Progenitor cell of endocrine pancreas (in vitro differentiated cells): ENCODE measurements at regions not wholly inside any gene's neighbourhood (a gene's known extent, or its start where the extent isn't known, plus 50 kb on each side); places are given as distances from the start of the nearest gene placed in this dataset.

Experiments
- DNase-seq: peaks from one replicate; pipeline ENCODE4 v3.0.0; 2021; ENCODE audit warnings: low spot score; ENCODE audit not compliant: unreplicated experiment
- H3K27ac Mint-ChIP-seq: 2 replicates; pipeline ENCODE4 v1.8.0; 2021; ENCODE audit warnings: mild to moderate bottlenecking, moderate library complexity, mixed read lengths
- H3K27me3 Mint-ChIP-seq: 2 replicates; pipeline ENCODE4 v1.8.0; 2021; ENCODE audit warnings: mixed read lengths
- H3K36me3 Mint-ChIP-seq: 2 replicates; pipeline ENCODE4 v1.8.0; 2022; ENCODE audit warnings: mixed read lengths; ENCODE audit not compliant: insufficient read depth
- H3K4me1 Mint-ChIP-seq: 2 replicates; pipeline ENCODE4 v1.8.0; 2021; ENCODE audit warnings: low read depth, mixed read lengths
- H3K4me3 Mint-ChIP-seq: 2 replicates; pipeline ENCODE4 v1.8.0; 2021; ENCODE audit warnings: low read depth, mild to moderate bottlenecking, moderate library complexity, mixed read lengths
- H3K9me3 Mint-ChIP-seq: 2 replicates; pipeline ENCODE4 v1.8.0; 2021; ENCODE audit warnings: low read depth, mixed read lengths
- TF ChIP-seq, protein P1 (sequence below): fragments of 200-600 bp; sonication (generic); IDR thresholded peaks from one replicate; pipeline ENCODE4 v1.5.0; 2021; ENCODE audit warnings: antibody characterized with exemption, mild to moderate bottlenecking; ENCODE audit not compliant: unreplicated experiment

DNA sequence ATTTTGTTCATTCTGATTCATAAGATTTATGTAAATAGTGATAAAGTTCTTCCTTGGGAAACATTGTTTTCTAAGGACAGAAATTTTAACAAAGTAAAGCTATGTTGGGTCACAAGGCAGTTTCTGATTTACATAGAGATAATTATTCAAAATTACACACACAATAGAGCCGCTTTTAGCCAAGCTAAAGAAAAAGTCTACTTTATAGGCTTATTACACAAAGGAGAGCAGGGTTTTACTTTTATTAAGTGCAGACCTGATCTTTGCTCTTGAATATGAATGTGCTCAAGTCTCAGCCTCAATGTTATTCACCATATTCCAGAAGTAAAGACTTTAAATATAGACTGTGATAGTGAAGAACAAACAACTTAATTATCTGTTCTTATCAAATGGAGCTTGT is 787.8 kb upstream of the LINC00305 start:
- Mint-ChIP-seq H3K27ac (no peak overlapping the region), H3K36me3 (no peaks in the 10 kb centered on the region), H3K4me1 (peaks cover 3% of the 10 kb centered on the region), H3K9me3 (no peaks in the 10 kb centered on the region), H3K27me3 (no peaks in the 10 kb centered on the region), H3K4me3 (no peak overlapping the region)
- no peak for DNase-seq
- TF ChIP-seq, protein P1, sequence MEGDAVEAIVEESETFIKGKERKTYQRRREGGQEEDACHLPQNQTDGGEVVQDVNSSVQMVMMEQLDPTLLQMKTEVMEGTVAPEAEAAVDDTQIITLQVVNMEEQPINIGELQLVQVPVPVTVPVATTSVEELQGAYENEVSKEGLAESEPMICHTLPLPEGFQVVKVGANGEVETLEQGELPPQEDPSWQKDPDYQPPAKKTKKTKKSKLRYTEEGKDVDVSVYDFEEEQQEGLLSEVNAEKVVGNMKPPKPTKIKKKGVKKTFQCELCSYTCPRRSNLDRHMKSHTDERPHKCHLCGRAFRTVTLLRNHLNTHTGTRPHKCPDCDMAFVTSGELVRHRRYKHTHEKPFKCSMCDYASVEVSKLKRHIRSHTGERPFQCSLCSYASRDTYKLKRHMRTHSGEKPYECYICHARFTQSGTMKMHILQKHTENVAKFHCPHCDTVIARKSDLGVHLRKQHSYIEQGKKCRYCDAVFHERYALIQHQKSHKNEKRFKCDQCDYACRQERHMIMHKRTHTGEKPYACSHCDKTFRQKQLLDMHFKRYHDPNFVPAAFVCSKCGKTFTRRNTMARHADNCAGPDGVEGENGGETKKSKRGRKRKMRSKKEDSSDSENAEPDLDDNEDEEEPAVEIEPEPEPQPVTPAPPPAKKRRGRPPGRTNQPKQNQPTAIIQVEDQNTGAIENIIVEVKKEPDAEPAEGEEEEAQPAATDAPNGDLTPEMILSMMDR: no peak

DNA sequence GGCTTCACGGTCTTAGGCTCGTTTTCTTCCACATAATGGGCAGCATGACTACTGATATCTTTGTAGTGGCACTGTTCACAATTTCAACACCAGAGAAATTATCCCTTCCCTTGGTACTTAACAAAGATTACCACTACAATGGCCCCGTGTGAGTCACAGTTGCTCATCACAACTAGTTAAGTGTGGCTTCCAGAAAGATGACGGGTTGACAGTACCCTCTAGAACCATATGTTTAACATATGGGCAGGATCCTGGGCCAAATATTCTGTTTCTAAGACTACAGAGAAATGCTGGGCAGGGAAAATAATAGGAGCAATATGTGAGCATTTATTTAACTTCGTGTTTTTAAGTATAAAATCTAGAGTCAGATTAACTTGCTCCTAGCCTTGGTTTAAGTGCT is 780.1 kb upstream of the LINC00305 start:
- Mint-ChIP-seq H3K27ac (no peak overlapping the region), H3K4me3 (no peak overlapping the region), H3K27me3 (no peaks in the 10 kb centered on the region), H3K4me1 (no peaks in the 10 kb centered on the region), H3K36me3 (no peaks in the 10 kb centered on the region), H3K9me3 (no peaks in the 10 kb centered on the region)
- TF ChIP-seq, protein P1: no peak
- no peak for DNase-seq

DNA sequence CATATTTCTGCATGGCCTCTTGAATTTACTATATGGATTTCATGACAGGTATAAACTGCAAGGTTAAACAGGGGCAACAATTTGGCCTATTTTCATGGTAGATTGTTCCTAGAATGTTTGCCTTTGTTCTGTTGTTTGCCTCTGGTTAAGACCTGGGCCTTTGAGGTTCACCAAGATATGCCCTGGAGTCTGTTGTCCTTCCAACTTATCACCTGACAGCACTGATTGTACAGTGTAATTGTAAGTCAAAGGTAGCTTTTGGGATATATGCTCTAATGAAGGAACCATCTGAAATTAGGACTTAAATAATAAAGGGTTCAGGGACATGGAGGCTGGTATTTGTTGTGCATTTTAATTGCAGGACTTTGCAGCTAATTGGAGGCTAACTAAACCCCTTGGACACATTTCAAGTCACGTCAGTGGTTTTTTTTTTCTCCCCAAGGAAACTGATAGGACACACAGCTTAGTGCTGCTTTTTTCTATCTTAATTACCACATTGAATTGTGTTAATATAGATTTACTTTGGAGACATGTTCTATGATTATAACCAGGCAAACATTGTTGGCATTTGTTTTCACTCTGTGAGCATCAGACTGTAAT is 771.2 kb upstream of the LINC00305 start:
- H3K9me3 Mint-ChIP-seq: peaks cover 4% of the 10 kb centered on the region
- H3K4me3 Mint-ChIP-seq: no peak overlapping the region
- no peak for DNase-seq
- H3K36me3 Mint-ChIP-seq: no peaks in the 10 kb centered on the region
- no peak overlapping the region for H3K27ac Mint-ChIP-seq
- TF ChIP-seq, protein P1: no peak
- peaks cover 14% of the 10 kb centered on the region for H3K4me1 Mint-ChIP-seq
- H3K27me3 Mint-ChIP-seq: no peaks in the 10 kb centered on the region

DNA sequence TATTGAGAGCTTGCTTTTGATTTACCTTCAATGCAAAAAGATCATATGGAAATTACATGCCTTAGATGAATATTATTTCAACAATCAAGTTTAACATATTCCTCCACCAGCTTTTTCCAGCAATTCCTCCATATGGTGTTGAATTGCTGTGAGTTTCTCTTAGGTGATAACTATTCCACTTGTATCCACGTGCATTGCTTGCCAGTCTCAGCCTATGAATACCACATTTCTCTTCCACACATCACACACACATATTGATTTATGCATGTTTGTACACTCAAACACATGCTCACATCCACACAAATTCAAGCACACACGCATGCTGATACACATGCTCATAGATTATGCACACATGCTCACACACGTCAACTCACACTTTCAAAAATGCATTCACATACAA is 770.0 kb upstream of the LINC00305 start:
- TF ChIP-seq, protein P1: no peak
- H3K9me3 Mint-ChIP-seq: peaks cover 4% of the 10 kb centered on the region
- H3K27ac Mint-ChIP-seq: no peak overlapping the region
- no peaks in the 10 kb centered on the region for H3K27me3 Mint-ChIP-seq
- H3K4me3 Mint-ChIP-seq: no peak overlapping the region
- no peaks in the 10 kb centered on the region for H3K36me3 Mint-ChIP-seq
- H3K4me1 Mint-ChIP-seq: peaks cover 14% of the 10 kb centered on the region
- no peak for DNase-seq

DNA sequence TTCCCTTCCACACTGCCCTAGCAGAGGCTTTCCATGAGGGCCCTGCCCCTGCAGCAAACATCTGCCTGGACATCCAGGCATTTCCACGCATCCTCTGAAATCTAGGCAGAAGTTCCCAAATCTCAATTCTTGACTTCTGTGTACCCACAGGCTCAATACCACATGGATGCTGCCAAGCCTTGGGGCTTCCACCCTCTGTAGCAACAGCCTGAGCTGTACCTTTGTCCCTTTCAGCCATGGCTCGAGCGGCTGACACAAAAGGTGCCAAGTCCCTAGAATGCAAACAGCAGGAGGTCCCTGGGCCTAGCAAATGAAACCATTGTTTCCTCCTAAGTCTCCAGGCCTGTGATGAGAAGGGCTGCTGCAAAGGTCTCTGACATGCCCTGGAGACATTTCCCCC is 744.5 kb upstream of the LINC00305 start:
- TF ChIP-seq, protein P1: no peak
- no peak overlapping the region for H3K4me3 Mint-ChIP-seq
- DNase-seq: no peak
- no peak overlapping the region for H3K27ac Mint-ChIP-seq
- no peaks in the 10 kb centered on the region for H3K27me3 Mint-ChIP-seq
- H3K4me1 Mint-ChIP-seq: no peaks in the 10 kb centered on the region
- H3K9me3 Mint-ChIP-seq: peaks cover 15% of the 10 kb centered on the region
- peaks cover 3% of the 10 kb centered on the region for H3K36me3 Mint-ChIP-seq
